K562 (cell line): ENCODE measurements at regions not wholly inside any gene's neighbourhood (a gene's known extent, or its start where the extent isn't known, plus 50 kb on each side); places are given as distances from the start of the nearest gene placed in this dataset.

Source experiments
- CTCF ChIP-seq, 3 experiments: IDR thresholded peaks in 2 of 3; conservative IDR thresholded peaks in 1 of 3; 2 replicates each; pipeline ENCODE4 v1.5.1; 2011 to 2012; ENCODE audit warnings: low read length in 3 of 3, mild to moderate bottlenecking in 3 of 3, control low read depth in 2 of 3, improper control_type of control experiment in 1 of 3, inconsistent platforms in 1 of 3, low read depth in 1 of 3, mixed read lengths in 1 of 3, moderate library complexity in 1 of 3; ENCODE audit not compliant: insufficient read depth in 2 of 3
- EP300 ChIP-seq: IDR thresholded peaks from 2 replicates; pipeline ENCODE4 v1.6.1; 2012; ENCODE audit warnings: low read length, improper control_type of control experiment
- ILF3 ChIP-seq: fragments of 450-650 bp; IDR thresholded peaks from 2 replicates; pipeline ENCODE4 v1.6.1; 2018; ENCODE audit warnings: antibody characterized with exemption, mild to moderate bottlenecking, moderate library complexity, borderline replicate concordance
- NFYB ChIP-seq: IDR thresholded peaks from 2 replicates; pipeline ENCODE4 v1.6.1; 2011; ENCODE audit warnings: mild to moderate bottlenecking, moderate library complexity; ENCODE audit not compliant: insufficient read length; ENCODE audit errors: extremely low read depth
- POLR2AphosphoS5 ChIP-seq: IDR thresholded peaks from 2 replicates; pipeline ENCODE4 v1.6.1; 2011; ENCODE audit warnings: mild to moderate bottlenecking, low read depth, low read length, moderate library complexity; ENCODE audit not compliant: control insufficient read depth, insufficient read depth
- PRDM10 ChIP-seq: fragments of 450-650 bp; IDR thresholded peaks from 2 replicates; pipeline ENCODE4 v1.6.1; 2018; ENCODE audit not compliant: partially characterized antibody
- TBL1XR1 ChIP-seq, 2 experiments: IDR thresholded peaks; 2 replicates each; pipeline ENCODE4 v1.6.1; 2012; ENCODE audit warnings: improper control_type of control experiment in 2 of 2, low read length in 2 of 2, mild to moderate bottlenecking in 1 of 2
- TF ChIP-seq, protein P1 (sequence below): fragments of 450-650 bp; IDR thresholded peaks from 2 replicates; pipeline ENCODE4 v1.6.1; 2017; ENCODE audit warnings: antibody characterized with exemption, mild to moderate bottlenecking

GRCh38 chr1:81172483-81172882 lies 628.3 kb upstream of the ADGRL2 start:
- TF ChIP-seq ILF3 (no peak), PRDM10 (no peak), CTCF (IDR thresholded peaks at IDR 0.05 in 2 of 3, conservative IDR thresholded peaks at IDR 0.05 in 1 of 3; ENCODE audit: insufficient read depth in 2 of 3, low read depth in 1 of 3, low read length in 3 of 3) (no peak), NFYB (no peak), POLR2AphosphoS5 (no peak), EP300 (no peak), TBL1XR1 (IDR thresholded peaks at IDR 0.05; ENCODE audit: low read length in 2 of 2) (no peak)
- TF ChIP-seq, protein P1, sequence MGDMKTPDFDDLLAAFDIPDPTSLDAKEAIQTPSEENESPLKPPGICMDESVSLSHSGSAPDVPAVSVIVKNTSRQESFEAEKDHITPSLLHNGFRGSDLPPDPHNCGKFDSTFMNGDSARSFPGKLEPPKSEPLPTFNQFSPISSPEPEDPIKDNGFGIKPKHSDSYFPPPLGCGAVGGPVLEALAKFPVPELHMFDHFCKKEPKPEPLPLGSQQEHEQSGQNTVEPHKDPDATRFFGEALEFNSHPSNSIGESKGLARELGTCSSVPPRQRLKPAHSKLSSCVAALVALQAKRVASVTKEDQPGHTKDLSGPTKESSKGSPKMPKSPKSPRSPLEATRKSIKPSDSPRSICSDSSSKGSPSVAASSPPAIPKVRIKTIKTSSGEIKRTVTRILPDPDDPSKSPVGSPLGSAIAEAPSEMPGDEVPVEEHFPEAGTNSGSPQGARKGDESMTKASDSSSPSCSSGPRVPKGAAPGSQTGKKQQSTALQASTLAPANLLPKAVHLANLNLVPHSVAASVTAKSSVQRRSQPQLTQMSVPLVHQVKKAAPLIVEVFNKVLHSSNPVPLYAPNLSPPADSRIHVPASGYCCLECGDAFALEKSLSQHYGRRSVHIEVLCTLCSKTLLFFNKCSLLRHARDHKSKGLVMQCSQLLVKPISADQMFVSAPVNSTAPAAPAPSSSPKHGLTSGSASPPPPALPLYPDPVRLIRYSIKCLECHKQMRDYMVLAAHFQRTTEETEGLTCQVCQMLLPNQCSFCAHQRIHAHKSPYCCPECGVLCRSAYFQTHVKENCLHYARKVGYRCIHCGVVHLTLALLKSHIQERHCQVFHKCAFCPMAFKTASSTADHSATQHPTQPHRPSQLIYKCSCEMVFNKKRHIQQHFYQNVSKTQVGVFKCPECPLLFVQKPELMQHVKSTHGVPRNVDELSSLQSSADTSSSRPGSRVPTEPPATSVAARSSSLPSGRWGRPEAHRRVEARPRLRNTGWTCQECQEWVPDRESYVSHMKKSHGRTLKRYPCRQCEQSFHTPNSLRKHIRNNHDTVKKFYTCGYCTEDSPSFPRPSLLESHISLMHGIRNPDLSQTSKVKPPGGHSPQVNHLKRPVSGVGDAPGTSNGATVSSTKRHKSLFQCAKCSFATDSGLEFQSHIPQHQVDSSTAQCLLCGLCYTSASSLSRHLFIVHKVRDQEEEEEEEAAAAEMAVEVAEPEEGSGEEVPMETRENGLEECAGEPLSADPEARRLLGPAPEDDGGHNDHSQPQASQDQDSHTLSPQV: no peak
